A673 (cell line): ENCODE measurements at regions not wholly inside any gene's neighbourhood (a gene's known extent, or its start where the extent isn't known, plus 50 kb on each side); places are given as distances from the start of the nearest gene placed in this dataset.

ENCODE experiments used
- EZH2 ChIP-seq: fragments of 200-600 bp; sonication (generic); IDR thresholded peaks from 2 replicates; pipeline ENCODE4 v1.6.1; 2017; ENCODE audit warnings: borderline replicate concordance, low read depth, mild to moderate bottlenecking, mixed read lengths, antibody characterized with exemption, low read length; ENCODE audit not compliant: poor library complexity, severe bottlenecking
- TF ChIP-seq, protein P1 (sequence below): fragments of 300-800, 200-600 bp; sonication (generic); conservative IDR thresholded peaks from 2 replicates; pipeline ENCODE4 v1.5.1; 2017; ENCODE audit warnings: low read depth, mild to moderate bottlenecking, antibody characterized with exemption, low read length, moderate library complexity, mixed read lengths

DNA sequence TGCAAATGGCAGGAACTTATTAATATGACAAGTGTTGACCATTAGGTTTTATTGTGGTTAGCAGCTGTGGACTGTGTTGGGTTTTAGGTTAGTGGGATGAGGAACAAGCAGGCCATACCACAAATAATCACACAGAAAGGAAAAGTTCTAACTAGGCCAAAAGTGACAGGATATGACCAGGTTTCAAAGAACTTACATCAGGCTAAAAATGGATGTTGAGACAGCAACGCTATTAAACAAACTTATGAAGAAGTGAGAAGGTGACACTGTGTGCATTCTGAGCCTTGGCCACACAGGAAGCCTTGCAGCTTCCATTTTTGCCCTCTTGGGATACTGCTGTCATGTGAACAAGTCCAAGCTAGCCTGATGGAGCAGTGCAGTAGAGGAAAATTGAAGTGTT lies 568.8 kb downstream of the HTR7 start:
- TF ChIP-seq, protein P1, sequence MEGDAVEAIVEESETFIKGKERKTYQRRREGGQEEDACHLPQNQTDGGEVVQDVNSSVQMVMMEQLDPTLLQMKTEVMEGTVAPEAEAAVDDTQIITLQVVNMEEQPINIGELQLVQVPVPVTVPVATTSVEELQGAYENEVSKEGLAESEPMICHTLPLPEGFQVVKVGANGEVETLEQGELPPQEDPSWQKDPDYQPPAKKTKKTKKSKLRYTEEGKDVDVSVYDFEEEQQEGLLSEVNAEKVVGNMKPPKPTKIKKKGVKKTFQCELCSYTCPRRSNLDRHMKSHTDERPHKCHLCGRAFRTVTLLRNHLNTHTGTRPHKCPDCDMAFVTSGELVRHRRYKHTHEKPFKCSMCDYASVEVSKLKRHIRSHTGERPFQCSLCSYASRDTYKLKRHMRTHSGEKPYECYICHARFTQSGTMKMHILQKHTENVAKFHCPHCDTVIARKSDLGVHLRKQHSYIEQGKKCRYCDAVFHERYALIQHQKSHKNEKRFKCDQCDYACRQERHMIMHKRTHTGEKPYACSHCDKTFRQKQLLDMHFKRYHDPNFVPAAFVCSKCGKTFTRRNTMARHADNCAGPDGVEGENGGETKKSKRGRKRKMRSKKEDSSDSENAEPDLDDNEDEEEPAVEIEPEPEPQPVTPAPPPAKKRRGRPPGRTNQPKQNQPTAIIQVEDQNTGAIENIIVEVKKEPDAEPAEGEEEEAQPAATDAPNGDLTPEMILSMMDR = no peak
- no peak for TF ChIP-seq EZH2
